ENCODE measurements at regions not wholly inside any gene's neighbourhood (a gene's known extent, or its start where the extent isn't known, plus 50 kb on each side); places are given as distances from the start of the nearest gene placed in this dataset.

GRCh38 chr9:88037285-88037845 is 63.0 kb upstream of the CDK20 start:
- Histone ChIP-seq H3K27ac (ENCODE audit: low read length) (no peak overlapping the region), H2AFZ (ENCODE audit: low read depth, low read length) (no peak overlapping the region), H3K36me3 (ENCODE audit: insufficient read depth, low read length) (no peaks in the 10 kb centered on the region), H3K27me3 (ENCODE audit: insufficient read depth, low read depth, low read length) (no peaks in the 10 kb centered on the region), H3K4me3 (ENCODE audit: low read length) (no peak overlapping the region), H4K20me1 (ENCODE audit: insufficient read depth) (no peaks in the 10 kb centered on the region), H3F3A (ENCODE audit: insufficient read depth, low read length, poor library complexity, severe bottlenecking) (no peaks in the 10 kb centered on the region), H3K9me3 (ENCODE audit: low read length) (no peaks in the 10 kb centered on the region), H3K4me2 (ENCODE audit: low read length) (no peak overlapping the region), H3K9ac (ENCODE audit: low read length) (no peak overlapping the region), H3K9me2 (ENCODE audit: insufficient read depth, low read length) (no peaks in the 10 kb centered on the region), H3K79me2 (replicated peaks; ENCODE audit: insufficient read depth, low read length) (no peaks in the 10 kb centered on the region)
- TF ChIP-seq RAD21 (conservative IDR thresholded peaks at IDR 0.05) = no peak
- TF ChIP-seq, protein P1, sequence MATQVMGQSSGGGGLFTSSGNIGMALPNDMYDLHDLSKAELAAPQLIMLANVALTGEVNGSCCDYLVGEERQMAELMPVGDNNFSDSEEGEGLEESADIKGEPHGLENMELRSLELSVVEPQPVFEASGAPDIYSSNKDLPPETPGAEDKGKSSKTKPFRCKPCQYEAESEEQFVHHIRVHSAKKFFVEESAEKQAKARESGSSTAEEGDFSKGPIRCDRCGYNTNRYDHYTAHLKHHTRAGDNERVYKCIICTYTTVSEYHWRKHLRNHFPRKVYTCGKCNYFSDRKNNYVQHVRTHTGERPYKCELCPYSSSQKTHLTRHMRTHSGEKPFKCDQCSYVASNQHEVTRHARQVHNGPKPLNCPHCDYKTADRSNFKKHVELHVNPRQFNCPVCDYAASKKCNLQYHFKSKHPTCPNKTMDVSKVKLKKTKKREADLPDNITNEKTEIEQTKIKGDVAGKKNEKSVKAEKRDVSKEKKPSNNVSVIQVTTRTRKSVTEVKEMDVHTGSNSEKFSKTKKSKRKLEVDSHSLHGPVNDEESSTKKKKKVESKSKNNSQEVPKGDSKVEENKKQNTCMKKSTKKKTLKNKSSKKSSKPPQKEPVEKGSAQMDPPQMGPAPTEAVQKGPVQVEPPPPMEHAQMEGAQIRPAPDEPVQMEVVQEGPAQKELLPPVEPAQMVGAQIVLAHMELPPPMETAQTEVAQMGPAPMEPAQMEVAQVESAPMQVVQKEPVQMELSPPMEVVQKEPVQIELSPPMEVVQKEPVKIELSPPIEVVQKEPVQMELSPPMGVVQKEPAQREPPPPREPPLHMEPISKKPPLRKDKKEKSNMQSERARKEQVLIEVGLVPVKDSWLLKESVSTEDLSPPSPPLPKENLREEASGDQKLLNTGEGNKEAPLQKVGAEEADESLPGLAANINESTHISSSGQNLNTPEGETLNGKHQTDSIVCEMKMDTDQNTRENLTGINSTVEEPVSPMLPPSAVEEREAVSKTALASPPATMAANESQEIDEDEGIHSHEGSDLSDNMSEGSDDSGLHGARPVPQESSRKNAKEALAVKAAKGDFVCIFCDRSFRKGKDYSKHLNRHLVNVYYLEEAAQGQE (IDR thresholded peaks at IDR 0.05; ENCODE audit: borderline replicate concordance) = no peak
- TF ChIP-seq MXI1 (conservative IDR thresholded peaks at IDR 0.05; ENCODE audit: poor library complexity, severe bottlenecking) = no peak
- no peak for TF ChIP-seq POLR2AphosphoS5 (IDR thresholded peaks at IDR 0.05)
- TF ChIP-seq, protein P2, sequence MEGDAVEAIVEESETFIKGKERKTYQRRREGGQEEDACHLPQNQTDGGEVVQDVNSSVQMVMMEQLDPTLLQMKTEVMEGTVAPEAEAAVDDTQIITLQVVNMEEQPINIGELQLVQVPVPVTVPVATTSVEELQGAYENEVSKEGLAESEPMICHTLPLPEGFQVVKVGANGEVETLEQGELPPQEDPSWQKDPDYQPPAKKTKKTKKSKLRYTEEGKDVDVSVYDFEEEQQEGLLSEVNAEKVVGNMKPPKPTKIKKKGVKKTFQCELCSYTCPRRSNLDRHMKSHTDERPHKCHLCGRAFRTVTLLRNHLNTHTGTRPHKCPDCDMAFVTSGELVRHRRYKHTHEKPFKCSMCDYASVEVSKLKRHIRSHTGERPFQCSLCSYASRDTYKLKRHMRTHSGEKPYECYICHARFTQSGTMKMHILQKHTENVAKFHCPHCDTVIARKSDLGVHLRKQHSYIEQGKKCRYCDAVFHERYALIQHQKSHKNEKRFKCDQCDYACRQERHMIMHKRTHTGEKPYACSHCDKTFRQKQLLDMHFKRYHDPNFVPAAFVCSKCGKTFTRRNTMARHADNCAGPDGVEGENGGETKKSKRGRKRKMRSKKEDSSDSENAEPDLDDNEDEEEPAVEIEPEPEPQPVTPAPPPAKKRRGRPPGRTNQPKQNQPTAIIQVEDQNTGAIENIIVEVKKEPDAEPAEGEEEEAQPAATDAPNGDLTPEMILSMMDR (IDR thresholded peaks at IDR 0.05; ENCODE audit: poor library complexity, severe bottlenecking) = no peak
- TF ChIP-seq TAF1 (IDR thresholded peaks at IDR 0.05; ENCODE audit: low read depth) = no peak

- H3K4me3 ChIP-seq (ENCODE audit: low read length) = no peak overlapping the region
- no peaks in the 10 kb centered on the region for H3K27me3 ChIP-seq (ENCODE audit: insufficient read depth, low read depth, low read length)
- H3K79me2 ChIP-seq (replicated peaks; ENCODE audit: insufficient read depth, low read length) = no peaks in the 10 kb centered on the region
- TF ChIP-seq EP300 (conservative IDR thresholded peaks at IDR 0.05; ENCODE audit: poor library complexity, severe bottlenecking) = no peak
- no peak for TF ChIP-seq MXI1 (conservative IDR thresholded peaks at IDR 0.05; ENCODE audit: poor library complexity, severe bottlenecking)
- no peak for TF ChIP-seq SMC3 (conservative IDR thresholded peaks at IDR 0.05; ENCODE audit: poor library complexity)
- TF ChIP-seq, protein P1 (IDR thresholded peaks at IDR 0.05; ENCODE audit: borderline replicate concordance) = no peak
- TF ChIP-seq, protein P2 (IDR thresholded peaks at IDR 0.05; ENCODE audit: poor library complexity, severe bottlenecking) = no peak
- TF ChIP-seq TAF1 (IDR thresholded peaks at IDR 0.05; ENCODE audit: low read depth) = no peak
- TF ChIP-seq POLR2AphosphoS5 (IDR thresholded peaks at IDR 0.05) = no peak
- TF ChIP-seq RAD21 (conservative IDR thresholded peaks at IDR 0.05) = no peak
- no peak for TF ChIP-seq EZH2 (IDR thresholded peaks at IDR 0.05; ENCODE audit: borderline replicate concordance, insufficient read depth, low read length, poor library complexity, severe bottlenecking)
- no peaks in the 10 kb centered on the region for H3K9me2 ChIP-seq (ENCODE audit: insufficient read depth, low read length)
- H3K9me3 ChIP-seq (ENCODE audit: low read length) = no peaks in the 10 kb centered on the region
- no peaks in the 10 kb centered on the region for H3K36me3 ChIP-seq (ENCODE audit: insufficient read depth, low read length)
- H2AFZ ChIP-seq (ENCODE audit: low read depth, low read length) = no peak overlapping the region
- H3K27ac ChIP-seq (ENCODE audit: low read length) = no peak overlapping the region
- no peaks in the 10 kb centered on the region for H4K20me1 ChIP-seq (ENCODE audit: insufficient read depth)
- H3K9ac ChIP-seq (ENCODE audit: low read length) = no peak overlapping the region
- no peaks in the 10 kb centered on the region for H3F3A ChIP-seq (ENCODE audit: insufficient read depth, low read length, poor library complexity, severe bottlenecking)
- no peak overlapping the region for H3K4me2 ChIP-seq (ENCODE audit: low read length)
These were observed 60.6 kb upstream of the CDK20 start for GRCh38 chr9:88034964-88035363.
